ENCODE measurements at regions not wholly inside any gene's neighbourhood (a gene's known extent, or its start where the extent isn't known, plus 50 kb on each side); places are given as distances from the start of the nearest gene placed in this dataset.

DNA sequence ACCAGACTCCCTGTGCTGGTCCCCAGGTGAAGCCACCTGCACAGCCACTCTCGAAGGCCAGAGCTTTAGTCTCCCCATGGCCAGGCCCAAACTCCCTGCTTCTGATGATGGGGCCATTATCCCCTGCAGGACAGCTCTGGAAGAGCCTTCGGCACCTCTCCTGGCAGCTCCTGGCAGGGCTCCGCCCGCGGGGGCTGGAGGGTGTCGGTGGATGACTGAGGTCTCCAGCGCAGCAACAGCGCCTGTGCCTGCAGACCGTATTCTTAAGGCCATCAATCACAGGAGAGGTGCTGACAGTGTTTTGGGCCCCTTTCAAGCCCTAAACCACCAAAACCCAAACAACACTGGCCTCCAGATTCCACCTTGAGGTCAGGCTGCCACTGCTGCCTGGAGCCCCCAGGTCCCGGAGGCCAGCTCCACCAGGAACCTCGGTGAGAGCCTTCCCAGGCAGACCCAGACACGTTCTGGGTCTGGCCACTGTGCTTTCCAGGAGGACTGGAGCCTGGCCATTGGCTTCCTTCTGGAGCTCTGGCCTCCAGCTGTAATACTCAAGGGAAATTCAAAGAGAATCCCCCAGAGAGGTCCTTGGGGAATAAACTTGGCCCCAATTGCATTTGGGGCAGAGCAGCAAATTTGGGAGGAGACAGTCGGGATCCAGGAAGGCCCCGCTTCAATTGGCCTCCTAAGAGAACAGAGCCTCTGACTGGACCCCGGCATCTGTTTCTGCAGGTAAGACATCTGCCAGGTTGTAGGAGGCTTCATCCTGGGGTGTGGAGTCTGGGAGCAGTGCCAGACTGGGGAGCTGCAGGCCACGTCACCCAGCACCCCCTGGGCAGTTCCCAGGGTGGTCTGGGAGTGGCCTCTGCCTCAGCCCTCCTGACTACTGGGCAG, 210.6 kb upstream of the RTL1 start:
- no peak for DNase-seq

DNA sequence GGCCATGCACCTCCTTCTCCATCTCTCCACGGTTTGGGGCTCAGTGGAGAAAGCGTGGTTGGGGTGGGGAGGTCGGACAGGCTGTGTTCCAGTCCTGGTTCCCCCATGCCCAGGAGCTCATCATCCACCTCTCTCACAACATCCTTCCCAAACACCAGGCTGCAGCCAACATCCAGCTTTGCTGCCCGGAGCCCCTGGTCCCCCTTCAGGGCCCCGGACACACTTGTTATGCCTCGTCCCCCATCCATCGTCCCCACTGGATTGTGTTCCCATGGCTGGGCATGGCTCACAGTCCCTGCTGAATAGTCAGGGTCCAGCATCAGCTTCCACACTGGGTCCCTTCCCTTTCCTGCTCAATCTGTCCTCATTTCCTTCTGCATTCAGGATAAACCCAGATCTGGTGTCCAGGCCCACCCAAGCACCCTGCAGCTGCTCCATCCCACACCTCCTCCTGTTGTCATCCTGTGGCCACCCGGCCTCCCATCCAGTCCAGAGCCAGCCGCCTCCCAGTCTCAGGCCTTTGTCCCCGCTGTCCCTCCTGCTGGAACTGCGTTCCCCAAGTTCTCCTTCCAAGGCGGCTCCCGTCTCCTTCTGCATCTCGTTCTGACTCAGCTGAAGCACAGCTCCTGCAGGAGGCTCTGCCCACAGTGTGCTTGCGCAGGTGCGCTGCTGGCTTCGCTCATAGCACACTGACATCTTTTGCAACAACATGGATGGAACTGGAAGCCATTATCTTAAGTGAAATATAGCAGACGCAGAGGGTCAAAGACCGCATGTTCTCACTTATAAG, 211.4 kb upstream of the RTL1 start:
- TF ChIP-seq POLR2A (IDR thresholded peaks at IDR 0.05; ENCODE audit: low read length) = no peak
- no peak for TF ChIP-seq GATA1 (IDR thresholded peaks at IDR 0.05; ENCODE audit: low read depth, low read length)
- no peak for DNase-seq

More for the DNA sequence above, 210.6 kb upstream of the RTL1 start:
- TF ChIP-seq GATA1 (IDR thresholded peaks at IDR 0.05; ENCODE audit: low read depth, low read length) (no peak), POLR2A (IDR thresholded peaks at IDR 0.05; ENCODE audit: low read length) (no peak)

- DNase-seq = no peak
- no peak for TF ChIP-seq POLR2A (IDR thresholded peaks at IDR 0.05; ENCODE audit: low read length)
- TF ChIP-seq GATA1 (IDR thresholded peaks at IDR 0.05; ENCODE audit: low read depth, low read length) = no peak
Observed at GRCh38 chr14:101115652-101116051, 212.1 kb upstream of the RTL1 start.

GRCh38 chr14:101116065-101116464, 212.5 kb upstream of the RTL1 start:
- DNase-seq = no peak
- TF ChIP-seq GATA1 (IDR thresholded peaks at IDR 0.05; ENCODE audit: low read depth, low read length) (no peak), POLR2A (IDR thresholded peaks at IDR 0.05; ENCODE audit: low read length) (no peak)

DNA sequence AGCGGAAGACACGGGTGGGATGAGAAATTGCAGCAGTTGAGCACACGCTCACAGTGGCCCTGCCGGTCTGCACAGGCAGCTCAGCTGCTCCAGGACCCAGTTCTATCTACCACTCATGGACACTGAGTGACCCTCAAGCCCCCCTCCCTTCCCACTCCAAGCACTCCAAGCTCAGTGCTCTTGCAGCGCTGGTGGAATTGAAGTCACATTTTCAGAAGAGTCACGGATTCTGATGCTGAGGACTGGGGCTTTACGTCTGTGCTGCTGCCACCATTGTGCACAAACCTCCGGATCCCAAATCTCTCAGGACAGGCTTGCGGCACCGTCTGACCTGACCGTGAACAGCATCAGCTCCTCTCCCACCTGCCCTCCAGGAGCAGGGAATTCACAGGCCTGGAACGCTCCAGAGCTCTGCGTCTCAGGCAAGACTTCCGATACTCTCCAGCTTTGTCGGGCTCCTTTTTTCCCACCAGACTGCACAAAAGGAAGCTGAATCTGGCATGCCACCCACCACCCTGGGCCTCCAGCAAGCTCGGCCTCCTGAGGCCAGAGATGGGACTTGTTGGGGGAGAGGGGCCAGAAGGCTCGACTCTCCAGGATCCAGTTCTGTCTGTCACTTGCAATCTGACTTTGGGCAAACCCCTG, 213.1 kb upstream of the RTL1 start:
- TF ChIP-seq POLR2A (IDR thresholded peaks at IDR 0.05; ENCODE audit: low read length) (no peak), GATA1 (IDR thresholded peaks at IDR 0.05; ENCODE audit: low read depth, low read length) (no peak)

DNA sequence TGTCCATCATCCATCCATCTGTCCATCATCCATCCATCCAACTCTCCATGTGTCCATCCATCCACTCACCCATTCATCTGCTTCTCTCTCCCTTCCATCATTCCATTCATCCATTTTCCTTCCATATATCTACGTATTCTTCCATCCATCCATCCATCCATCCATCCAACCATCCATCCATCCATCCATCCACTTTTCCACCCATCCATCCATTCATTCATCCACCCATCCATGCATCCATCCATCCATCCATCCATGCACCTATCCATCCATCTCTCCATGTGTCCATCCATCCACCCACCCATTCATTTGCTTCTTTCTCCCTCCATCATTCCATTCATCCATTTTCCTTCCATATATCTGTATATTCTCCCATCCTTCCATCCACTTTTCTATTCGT, 214.0 kb upstream of the RTL1 start:
- no peak for DNase-seq
- TF ChIP-seq GATA1 (IDR thresholded peaks at IDR 0.05; ENCODE audit: low read depth, low read length) = no peak
- TF ChIP-seq POLR2A (IDR thresholded peaks at IDR 0.05; ENCODE audit: low read length) = no peak

More for the DNA sequence above, 213.1 kb upstream of the RTL1 start:
- no peak for DNase-seq

GRCh38 chr14:101118233-101118632, 214.7 kb upstream of the RTL1 start:
- no peak for DNase-seq
- TF ChIP-seq GATA1 (IDR thresholded peaks at IDR 0.05; ENCODE audit: low read depth, low read length) = no peak
- TF ChIP-seq POLR2A (IDR thresholded peaks at IDR 0.05; ENCODE audit: low read length) = no peak

DNA sequence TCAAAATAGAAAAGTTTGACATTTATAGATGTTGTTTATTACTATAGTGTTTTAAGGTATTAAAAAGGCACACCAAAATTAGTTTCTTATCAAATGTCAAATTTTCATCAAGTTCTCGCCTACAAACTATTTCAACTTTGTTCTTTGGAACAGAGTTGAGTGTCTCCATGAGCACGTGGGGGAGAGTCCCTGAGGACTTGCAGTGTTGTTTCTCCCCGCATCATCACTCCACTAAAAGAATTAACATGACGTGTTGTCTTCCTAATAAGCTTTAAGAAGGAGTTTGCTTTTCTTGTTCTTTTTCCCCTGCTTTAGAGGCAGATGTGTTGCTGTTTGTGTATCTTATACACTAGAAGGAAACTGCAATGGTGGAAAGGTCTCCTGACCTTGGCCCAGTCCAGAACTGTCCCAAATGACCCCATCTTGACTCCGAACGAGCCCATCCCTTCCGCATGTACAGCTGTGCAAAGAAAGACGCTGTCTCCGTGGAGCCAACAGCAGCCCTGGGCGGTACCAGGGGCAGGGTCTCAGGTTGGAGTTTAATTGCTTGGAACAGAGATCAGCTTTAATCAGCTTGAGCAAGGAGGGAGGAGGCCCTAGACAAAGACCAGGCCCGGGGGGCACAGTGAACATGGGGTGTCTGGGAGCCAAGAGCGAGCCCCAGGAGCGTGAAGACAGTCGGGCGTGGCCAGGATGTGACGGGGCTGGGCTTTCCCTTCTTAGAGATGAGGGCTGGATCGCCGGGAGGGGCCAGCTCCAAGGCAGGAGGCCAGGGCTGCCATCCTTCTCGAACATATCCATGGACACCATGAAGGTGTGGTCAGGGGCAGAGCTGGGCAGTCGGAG, 215.4 kb upstream of the RTL1 start:
- no peak for DNase-seq
- TF ChIP-seq GATA1 (IDR thresholded peaks at IDR 0.05; ENCODE audit: low read depth, low read length) (no peak), POLR2A (IDR thresholded peaks at IDR 0.05; ENCODE audit: low read length) (no peak)

GRCh38 chr14:101119830-101120571, 216.5 kb upstream of the RTL1 start:
- DNase-seq = no peak
- TF ChIP-seq POLR2A (IDR thresholded peaks at IDR 0.05; ENCODE audit: low read length) = no peak
- TF ChIP-seq GATA1 (IDR thresholded peaks at IDR 0.05; ENCODE audit: low read depth, low read length) = no peak

DNA sequence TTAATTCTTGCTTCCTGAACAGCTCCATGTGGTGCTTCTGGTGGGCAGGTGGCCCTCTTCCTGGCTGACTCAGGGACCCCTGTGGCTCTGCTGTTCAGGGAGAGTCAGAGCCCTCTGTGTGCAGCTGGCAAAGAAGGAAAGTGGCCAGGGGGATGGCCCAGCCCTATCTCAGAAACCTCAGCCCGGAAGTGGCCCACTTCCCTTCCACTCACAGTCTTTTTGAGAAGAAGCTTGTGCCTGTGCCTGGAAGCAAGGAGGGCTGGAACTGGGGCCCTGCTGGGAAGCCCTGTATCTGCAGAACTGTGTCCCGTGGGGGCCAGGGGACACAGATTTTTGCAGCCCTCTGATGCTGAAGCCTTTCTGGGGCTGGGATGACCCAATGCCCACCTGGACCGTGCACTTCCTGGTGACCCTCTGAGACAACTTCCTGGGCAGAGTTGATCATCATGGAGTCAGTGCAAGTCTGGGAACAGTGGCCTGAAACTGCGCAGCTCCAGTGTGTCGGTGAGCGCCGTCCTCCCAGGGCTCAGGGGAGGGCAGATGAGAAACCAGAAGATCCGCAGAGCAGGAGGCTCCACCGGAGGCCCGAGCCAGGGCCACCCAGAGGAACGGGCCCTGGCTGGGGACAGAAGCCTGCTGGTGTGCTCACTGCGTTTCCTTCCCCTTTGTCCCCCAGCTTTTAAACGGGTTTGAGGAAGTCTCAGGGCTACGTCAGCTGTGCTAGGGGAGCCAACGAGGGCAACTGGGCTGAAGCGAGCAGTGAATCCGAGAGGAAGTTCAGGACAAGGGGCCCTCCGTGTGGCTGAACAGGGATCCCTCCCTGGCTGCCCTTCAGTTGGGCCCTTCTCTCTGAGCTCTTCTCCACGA, 217.4 kb upstream of the RTL1 start:
- TF ChIP-seq GATA1 (IDR thresholded peaks at IDR 0.05; ENCODE audit: low read depth, low read length) (no peak), POLR2A (IDR thresholded peaks at IDR 0.05; ENCODE audit: low read length) (no peak)
- DNase-seq = peak in 1 of 2 experiments; percentile 12

DNA sequence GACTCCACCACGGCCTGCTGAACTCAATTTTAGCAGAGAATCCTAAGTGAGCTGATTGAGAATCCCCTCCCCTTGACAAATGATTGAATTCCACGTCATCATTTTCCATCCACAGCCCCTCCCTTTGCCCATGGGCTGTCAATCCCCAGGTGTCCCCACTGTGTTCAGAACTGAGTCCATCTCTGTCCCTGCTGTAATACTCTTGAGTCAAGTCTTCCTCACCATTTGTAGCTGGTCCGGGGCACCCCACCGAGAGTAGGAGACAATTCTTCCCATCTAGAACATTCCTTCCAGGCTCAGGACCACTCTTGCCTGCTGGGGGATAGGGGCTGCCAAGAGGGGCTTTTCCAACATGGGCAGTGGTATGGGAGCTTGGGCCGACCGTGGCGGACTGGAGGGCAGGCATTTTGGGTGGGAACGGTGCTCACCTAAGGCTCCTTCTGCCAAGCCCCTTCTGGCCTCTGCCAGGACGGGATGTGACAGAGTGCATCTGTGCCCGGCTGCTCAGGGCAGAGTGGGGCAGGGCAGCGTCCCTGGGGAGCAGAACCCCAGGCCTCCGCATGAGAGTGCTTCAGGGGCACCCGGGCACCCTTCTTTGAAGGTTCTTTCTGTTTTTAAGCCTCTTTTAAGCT, 218.1 kb upstream of the RTL1 start:
- no peak for DNase-seq
- TF ChIP-seq POLR2A (IDR thresholded peaks at IDR 0.05; ENCODE audit: low read length) = no peak
- no peak for TF ChIP-seq GATA1 (IDR thresholded peaks at IDR 0.05; ENCODE audit: low read depth, low read length)
